HUES6 (cell line): ENCODE measurements at regions not wholly inside any gene's neighbourhood (a gene's known extent, or its start where the extent isn't known, plus 50 kb on each side); places are given as distances from the start of the nearest gene placed in this dataset.

Source experiments
- H3K27ac ChIP-seq: 2 replicates; pipeline ENCODE4 v1.7.0; 2013; ENCODE audit warnings: low read depth, mild to moderate bottlenecking, low read length, inconsistent platforms
- H3K27me3 ChIP-seq: 2 replicates; pipeline ENCODE4 v1.6.1; 2013; ENCODE audit warnings: low read length; ENCODE audit not compliant: control insufficient read depth, insufficient read depth
- H3K36me3 ChIP-seq: 2 replicates; pipeline ENCODE4 v1.6.1; 2013; ENCODE audit warnings: low read length; ENCODE audit not compliant: control insufficient read depth, insufficient read depth
- H3K4me1 ChIP-seq: 2 replicates; pipeline ENCODE4 v1.6.1; 2013; ENCODE audit warnings: low read length; ENCODE audit not compliant: control insufficient read depth, insufficient read depth
- H3K4me3 ChIP-seq: 2 replicates; pipeline ENCODE4 v1.5.1; 2013; ENCODE audit warnings: low read depth, low read length
- H3K9ac ChIP-seq: one replicate; pipeline ENCODE4 v1.6.1; 2013; ENCODE audit warnings: mild to moderate bottlenecking, low read length
- H3K9me3 ChIP-seq: 2 replicates; pipeline ENCODE4 v1.6.1; 2013; ENCODE audit warnings: low read depth, low read length; ENCODE audit not compliant: control insufficient read depth, insufficient read depth

GRCh38 chr13:44044547-44045179 lies 165.0 kb downstream of the LACC1 start:
- Histone ChIP-seq H3K9me3 (no peaks in the 10 kb centered on the region), H3K4me3 (no peak overlapping the region), H3K4me1 (peaks cover 3% of the 10 kb centered on the region; the same call in 1 of the 2 replicates), H3K9ac (no peak overlapping the region), H3K36me3 (no peaks in the 10 kb centered on the region), H3K27ac (no peak overlapping the region), H3K27me3 (no peaks in the 10 kb centered on the region)

GRCh38 chr13:44045180-44045562 lies 165.5 kb downstream of the LACC1 start:
- Histone ChIP-seq H3K9me3 (no peaks in the 10 kb centered on the region), H3K4me3 (no peak overlapping the region), H3K27ac (no peak overlapping the region), H3K36me3 (no peaks in the 10 kb centered on the region), H3K27me3 (no peaks in the 10 kb centered on the region), H3K9ac (no peak overlapping the region), H3K4me1 (peaks cover 3% of the 10 kb centered on the region; the same call in 1 of the 2 replicates)

GRCh38 chr13:44046428-44046827 lies 166.7 kb downstream of the LACC1 start:
- Histone ChIP-seq H3K27ac (no peak overlapping the region), H3K4me1 (peaks cover 3% of the 10 kb centered on the region; the same call in 1 of the 2 replicates), H3K9ac (no peak overlapping the region), H3K4me3 (no peak overlapping the region), H3K9me3 (no peaks in the 10 kb centered on the region), H3K27me3 (no peaks in the 10 kb centered on the region), H3K36me3 (no peaks in the 10 kb centered on the region)

GRCh38 chr13:44048326-44048725 lies 168.6 kb downstream of the LACC1 start:
- Histone ChIP-seq H3K9me3 (no peaks in the 10 kb centered on the region), H3K9ac (no peak overlapping the region), H3K4me3 (no peak overlapping the region), H3K27ac (no peak overlapping the region), H3K36me3 (no peaks in the 10 kb centered on the region), H3K4me1 (peaks cover 17% of the 10 kb centered on the region; the same call in 1 of the 2 replicates), H3K27me3 (no peaks in the 10 kb centered on the region)

- Histone ChIP-seq H3K27me3 (no peaks in the 10 kb centered on the region), H3K36me3 (no peaks in the 10 kb centered on the region), H3K9ac (no peak overlapping the region), H3K4me3 (no peak overlapping the region), H3K27ac (no peak overlapping the region), H3K4me1 (peaks cover 21% of the 10 kb centered on the region; the same call in 1 of the 2 replicates), H3K9me3 (no peaks in the 10 kb centered on the region)
These were observed 169.6 kb downstream of the LACC1 start for GRCh38 chr13:44049081-44049945.

- H3K27me3 ChIP-seq: no peaks in the 10 kb centered on the region
- H3K4me3 ChIP-seq: no peak overlapping the region
- no peaks in the 10 kb centered on the region for H3K9me3 ChIP-seq
- peaks cover 23% of the 10 kb centered on the region; the same call in 1 of the 2 replicates for H3K4me1 ChIP-seq
- H3K36me3 ChIP-seq: no peaks in the 10 kb centered on the region
- no peak overlapping the region for H3K27ac ChIP-seq
- H3K9ac ChIP-seq: no peak overlapping the region
These were observed 170.9 kb downstream of the LACC1 start for GRCh38 chr13:44050450-44051063.

- Histone ChIP-seq H3K9me3 (no peaks in the 10 kb centered on the region), H3K4me3 (no peak overlapping the region), H3K4me1 (peaks cover 30% of the 10 kb centered on the region; the same call in 1 of the 2 replicates), H3K36me3 (no peaks in the 10 kb centered on the region), H3K27ac (no peak overlapping the region), H3K27me3 (no peaks in the 10 kb centered on the region), H3K9ac (no peak overlapping the region)
These were observed 171.7 kb downstream of the LACC1 start for GRCh38 chr13:44051405-44051804.

- H3K36me3 ChIP-seq: no peaks in the 10 kb centered on the region
- peaks cover 30% of the 10 kb centered on the region; the same call in 1 of the 2 replicates for H3K4me1 ChIP-seq
- H3K27me3 ChIP-seq: no peaks in the 10 kb centered on the region
- no peak overlapping the region for H3K4me3 ChIP-seq
- H3K9ac ChIP-seq: no peak overlapping the region
- H3K27ac ChIP-seq: no peak overlapping the region
- no peaks in the 10 kb centered on the region for H3K9me3 ChIP-seq
These were observed 172.4 kb downstream of the LACC1 start for GRCh38 chr13:44051918-44052675.

GRCh38 chr13:44052780-44053184 lies 173.1 kb downstream of the LACC1 start:
- no peaks in the 10 kb centered on the region for H3K9me3 ChIP-seq
- H3K27me3 ChIP-seq: peaks cover under 1% of the 10 kb centered on the region
- H3K27ac ChIP-seq: no peak overlapping the region
- no peaks in the 10 kb centered on the region for H3K36me3 ChIP-seq
- peaks cover 31% of the 10 kb centered on the region; the same call in 1 of the 2 replicates for H3K4me1 ChIP-seq
- H3K9ac ChIP-seq: no peak overlapping the region
- no peak overlapping the region; the same call in 1 of the 2 replicates for H3K4me3 ChIP-seq

- no peak overlapping the region for H3K4me3 ChIP-seq
- peaks cover 5% of the 10 kb centered on the region for H3K27me3 ChIP-seq
- H3K36me3 ChIP-seq: no peaks in the 10 kb centered on the region
- H3K9me3 ChIP-seq: no peaks in the 10 kb centered on the region
- no peak overlapping the region for H3K9ac ChIP-seq
- H3K27ac ChIP-seq: no peak overlapping the region
- peaks cover 35% of the 10 kb centered on the region; the same call in 1 of the 2 replicates for H3K4me1 ChIP-seq
These were observed 173.5 kb downstream of the LACC1 start for GRCh38 chr13:44053208-44053607.
